OCI-LY1 (cell line): ENCODE measurements at regions not wholly inside any gene's neighbourhood (a gene's known extent, or its start where the extent isn't known, plus 50 kb on each side); places are given as distances from the start of the nearest gene placed in this dataset.

Experiments
- H2AFZ ChIP-seq: fragments of 200-600 bp; sonication (generic), shearing (Covaris generic); 2 replicates; pipeline ENCODE4 v1.6.0; 2014; ENCODE audit warnings: antibody characterized with exemption, mild to moderate bottlenecking, low read length
- H3F3A ChIP-seq: fragments of 200-600 bp; sonication (generic), shearing (Covaris generic); 2 replicates; pipeline ENCODE4 v1.6.0; 2014; ENCODE audit warnings: mild to moderate bottlenecking, antibody characterized with exemption, low read length, moderate library complexity; ENCODE audit not compliant: insufficient read depth
- H3K27ac ChIP-seq: fragments of 200-600 bp; sonication (generic); 2 replicates; pipeline ENCODE4 v1.5.1; 2014; ENCODE audit warnings: low read length, mixed run types, mild to moderate bottlenecking, low read depth; ENCODE audit not compliant: poor library complexity, severe bottlenecking
- H3K27me3 ChIP-seq: fragments of 200-600 bp; sonication (generic); 2 replicates; pipeline ENCODE4 v1.6.0; 2014; ENCODE audit warnings: antibody characterized with exemption, mild to moderate bottlenecking, low read length, moderate library complexity; ENCODE audit not compliant: insufficient read depth
- H3K36me3 ChIP-seq: fragments of 200-600 bp; sonication (generic); 2 replicates; pipeline ENCODE4 v1.6.1; 2014; ENCODE audit warnings: mild to moderate bottlenecking, antibody characterized with exemption, low read length, moderate library complexity, mixed read lengths; ENCODE audit not compliant: insufficient read depth
- H3K4me1 ChIP-seq: fragments of 200-600 bp; sonication (generic); 2 replicates; pipeline ENCODE4 v1.5.1; 2014; ENCODE audit warnings: mild to moderate bottlenecking, low read length, moderate library complexity; ENCODE audit not compliant: insufficient read depth, severe bottlenecking
- H3K4me2 ChIP-seq: fragments of 200-600 bp; sonication (generic), shearing (Covaris generic); 2 replicates; pipeline ENCODE4 v1.6.1; 2014; ENCODE audit warnings: low read length
- H3K4me3 ChIP-seq: fragments of 200-600 bp; sonication (generic); 2 replicates; pipeline ENCODE4 v1.5.1; 2014; ENCODE audit warnings: low read length, low read depth, mild to moderate bottlenecking, mixed read lengths; ENCODE audit not compliant: poor library complexity, severe bottlenecking
- H3K79me2 ChIP-seq: fragments of 200-600 bp; shearing (Covaris generic); 2 replicates; pipeline ENCODE4 v1.6.1; 2016; ENCODE audit warnings: mixed run types, low read length, mixed read lengths; ENCODE audit not compliant: insufficient read depth
- H3K9ac ChIP-seq: fragments of 200-600 bp; sonication (generic), shearing (Covaris generic); 2 replicates; pipeline ENCODE4 v1.6.1; 2014; ENCODE audit warnings: mild to moderate bottlenecking, low read length, mixed read lengths
- H3K9me2 ChIP-seq: fragments of 200-600 bp; sonication (generic), shearing (Covaris generic); 2 replicates; pipeline ENCODE4 v1.6.1; 2014; ENCODE audit warnings: low read depth, mild to moderate bottlenecking, low read length, mixed read lengths
- H3K9me3 ChIP-seq: fragments of 200-600 bp; shearing (Covaris generic); 2 replicates; pipeline ENCODE4 v1.6.1; 2014; ENCODE audit warnings: low read length, mixed read lengths
- H4K20me1 ChIP-seq: fragments of 200-600 bp; sonication (generic), shearing (Covaris generic); 2 replicates; pipeline ENCODE4 v1.6.0; 2016; ENCODE audit warnings: mild to moderate bottlenecking, low read length; ENCODE audit not compliant: insufficient read depth
- EZH2 ChIP-seq: fragments of 200-600 bp; sonication (generic), shearing (Covaris generic); IDR thresholded peaks from 2 replicates; pipeline ENCODE4 v1.8.0; 2017; ENCODE audit warnings: borderline replicate concordance, mixed run types, mild to moderate bottlenecking, antibody characterized with exemption, low read length, moderate library complexity, mixed read lengths
- TF ChIP-seq, protein P1 (sequence below): fragments of 200-600 bp; sonication (generic), shearing (Covaris generic); IDR thresholded peaks from 2 replicates; pipeline ENCODE4 v1.5.1; 2017; ENCODE audit warnings: mild to moderate bottlenecking, antibody characterized with exemption, low read length, moderate library complexity, mixed read lengths

DNA sequence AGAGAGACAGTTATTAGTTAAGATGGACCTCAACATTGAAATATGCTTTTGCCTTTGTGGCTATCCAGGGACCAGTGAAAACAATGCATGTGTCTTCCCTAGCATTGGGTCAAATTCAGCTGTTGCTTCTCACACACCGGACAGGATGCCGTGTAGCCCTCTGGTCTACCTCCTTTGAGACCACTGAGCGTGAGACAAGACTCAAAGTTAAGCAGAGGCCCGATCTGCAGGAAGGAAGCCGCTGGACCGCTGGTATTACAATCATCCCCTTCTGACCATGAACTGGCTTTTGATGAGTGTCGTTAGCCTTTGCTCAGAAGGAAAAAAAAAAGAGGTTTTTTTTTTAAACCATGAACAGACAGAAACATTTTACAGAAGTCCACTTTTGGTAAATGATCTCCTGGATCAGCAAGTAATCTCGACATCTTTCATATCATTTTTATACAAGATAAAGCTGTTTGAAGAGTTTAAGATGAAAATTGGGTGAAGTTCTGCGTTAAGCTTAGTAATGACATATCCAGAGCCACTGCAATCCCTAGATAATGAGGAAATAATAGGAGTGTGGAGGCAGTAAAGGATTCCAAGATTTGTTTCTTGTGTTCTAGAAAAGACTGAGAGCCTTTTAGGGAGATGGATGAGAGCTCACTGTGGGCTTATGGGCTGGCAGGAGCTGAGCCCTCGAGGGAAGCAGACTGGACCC is 622.8 kb downstream of the QKI start:
- Histone ChIP-seq H2AFZ (no peak overlapping the region), H3F3A (no peaks in the 10 kb centered on the region), H3K9ac (no peak overlapping the region), H3K9me2 (no peaks in the 10 kb centered on the region), H3K27me3 (no peaks in the 10 kb centered on the region), H3K36me3 (no peaks in the 10 kb centered on the region), H3K4me3 (no peak overlapping the region), H3K27ac (no peak overlapping the region), H3K79me2 (no peaks in the 10 kb centered on the region), H3K9me3 (no peaks in the 10 kb centered on the region), H4K20me1 (no peaks in the 10 kb centered on the region), H3K4me1 (no peaks in the 10 kb centered on the region), H3K4me2 (no peak overlapping the region)
- TF ChIP-seq EZH2 = no peak
- TF ChIP-seq, protein P1, sequence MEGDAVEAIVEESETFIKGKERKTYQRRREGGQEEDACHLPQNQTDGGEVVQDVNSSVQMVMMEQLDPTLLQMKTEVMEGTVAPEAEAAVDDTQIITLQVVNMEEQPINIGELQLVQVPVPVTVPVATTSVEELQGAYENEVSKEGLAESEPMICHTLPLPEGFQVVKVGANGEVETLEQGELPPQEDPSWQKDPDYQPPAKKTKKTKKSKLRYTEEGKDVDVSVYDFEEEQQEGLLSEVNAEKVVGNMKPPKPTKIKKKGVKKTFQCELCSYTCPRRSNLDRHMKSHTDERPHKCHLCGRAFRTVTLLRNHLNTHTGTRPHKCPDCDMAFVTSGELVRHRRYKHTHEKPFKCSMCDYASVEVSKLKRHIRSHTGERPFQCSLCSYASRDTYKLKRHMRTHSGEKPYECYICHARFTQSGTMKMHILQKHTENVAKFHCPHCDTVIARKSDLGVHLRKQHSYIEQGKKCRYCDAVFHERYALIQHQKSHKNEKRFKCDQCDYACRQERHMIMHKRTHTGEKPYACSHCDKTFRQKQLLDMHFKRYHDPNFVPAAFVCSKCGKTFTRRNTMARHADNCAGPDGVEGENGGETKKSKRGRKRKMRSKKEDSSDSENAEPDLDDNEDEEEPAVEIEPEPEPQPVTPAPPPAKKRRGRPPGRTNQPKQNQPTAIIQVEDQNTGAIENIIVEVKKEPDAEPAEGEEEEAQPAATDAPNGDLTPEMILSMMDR = no peak

GRCh38 chr6:164035900-164036485 is 621.5 kb downstream of the QKI start:
- Histone ChIP-seq H3K4me2 (no peak overlapping the region), H4K20me1 (no peaks in the 10 kb centered on the region), H3K4me3 (no peak overlapping the region), H2AFZ (no peak overlapping the region), H3K36me3 (no peaks in the 10 kb centered on the region), H3K79me2 (no peaks in the 10 kb centered on the region), H3K9me2 (no peaks in the 10 kb centered on the region), H3K9me3 (no peaks in the 10 kb centered on the region), H3K4me1 (no peaks in the 10 kb centered on the region), H3K27ac (no peak overlapping the region), H3K9ac (no peak overlapping the region), H3F3A (no peaks in the 10 kb centered on the region), H3K27me3 (no peaks in the 10 kb centered on the region)
- TF ChIP-seq EZH2 = no peak
- TF ChIP-seq, protein P1 = no peak

GRCh38 chr6:164034602-164035140 is 620.2 kb downstream of the QKI start:
- no peak overlapping the region for H3K9ac ChIP-seq
- H3K9me2 ChIP-seq = no peaks in the 10 kb centered on the region
- H3K4me1 ChIP-seq = no peaks in the 10 kb centered on the region
- TF ChIP-seq EZH2 = no peak
- TF ChIP-seq, protein P1 = no peak
- no peaks in the 10 kb centered on the region for H3K79me2 ChIP-seq
- H3K9me3 ChIP-seq = no peaks in the 10 kb centered on the region
- no peaks in the 10 kb centered on the region for H4K20me1 ChIP-seq
- H3K27me3 ChIP-seq = no peaks in the 10 kb centered on the region
- H3K27ac ChIP-seq = no peak overlapping the region
- no peak overlapping the region for H3K4me3 ChIP-seq
- no peaks in the 10 kb centered on the region for H3K36me3 ChIP-seq
- no peak overlapping the region for H3K4me2 ChIP-seq
- no peak overlapping the region for H2AFZ ChIP-seq
- H3F3A ChIP-seq = no peaks in the 10 kb centered on the region
